ENCODE measurements at regions not wholly inside any gene's neighbourhood (a gene's known extent, or its start where the extent isn't known, plus 50 kb on each side); places are given as distances from the start of the nearest gene placed in this dataset.

GRCh38 chr20:23143986-23144690, 58.0 kb upstream of the CD93 start:
- TF ChIP-seq HNF4G (IDR thresholded peaks at IDR 0.05) (no peak), TAF1 (conservative IDR thresholded peaks at IDR 0.05) (no peak), RXRA (IDR thresholded peaks at IDR 0.05) (no peak), ATF3 (IDR thresholded peaks at IDR 0.05) (no peak), YY1 (IDR thresholded peaks at IDR 0.05) (no peak), REST (IDR thresholded peaks at IDR 0.05) (no peak), FOXA1 (IDR thresholded peaks at IDR 0.05) (no peak), MAX (IDR thresholded peaks at IDR 0.05) (no peak), NR2F2 (IDR thresholded peaks at IDR 0.05) (no peak), EGR1 (IDR thresholded peaks at IDR 0.05; ENCODE audit: low read depth in 2 of 2) (no peak), JUND (IDR thresholded peaks at IDR 0.05) (no peak), RAD21 (IDR thresholded peaks at IDR 0.05) (no peak), CTCF (IDR thresholded peaks at IDR 0.05; ENCODE audit: low read depth, low read length, missing input control) (no peak), HNF4A (conservative IDR thresholded peaks at IDR 0.05) (no peak), GABPA (IDR thresholded peaks at IDR 0.05 in 1 of 2, conservative IDR thresholded peaks at IDR 0.05 in 1 of 2) (no peak), FOXA2 (IDR thresholded peaks at IDR 0.05) (no peak), SP1 (IDR thresholded peaks at IDR 0.05) (no peak)
- TF ChIP-seq, protein P1, sequence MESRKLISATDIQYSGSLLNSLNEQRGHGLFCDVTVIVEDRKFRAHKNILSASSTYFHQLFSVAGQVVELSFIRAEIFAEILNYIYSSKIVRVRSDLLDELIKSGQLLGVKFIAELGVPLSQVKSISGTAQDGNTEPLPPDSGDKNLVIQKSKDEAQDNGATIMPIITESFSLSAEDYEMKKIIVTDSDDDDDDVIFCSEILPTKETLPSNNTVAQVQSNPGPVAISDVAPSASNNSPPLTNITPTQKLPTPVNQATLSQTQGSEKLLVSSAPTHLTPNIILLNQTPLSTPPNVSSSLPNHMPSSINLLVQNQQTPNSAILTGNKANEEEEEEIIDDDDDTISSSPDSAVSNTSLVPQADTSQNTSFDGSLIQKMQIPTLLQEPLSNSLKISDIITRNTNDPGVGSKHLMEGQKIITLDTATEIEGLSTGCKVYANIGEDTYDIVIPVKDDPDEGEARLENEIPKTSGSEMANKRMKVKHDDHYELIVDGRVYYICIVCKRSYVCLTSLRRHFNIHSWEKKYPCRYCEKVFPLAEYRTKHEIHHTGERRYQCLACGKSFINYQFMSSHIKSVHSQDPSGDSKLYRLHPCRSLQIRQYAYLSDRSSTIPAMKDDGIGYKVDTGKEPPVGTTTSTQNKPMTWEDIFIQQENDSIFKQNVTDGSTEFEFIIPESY (IDR thresholded peaks at IDR 0.05), result no peak
- H3K27me3 ChIP-seq (ENCODE audit: control insufficient read depth in 4 of 4, insufficient read depth in 4 of 4, low read length in 3 of 4), result no peaks in the 10 kb centered on the region
- DNase-seq (ENCODE audit: low spot score), result no peak
- peaks cover 0 to 3% (median 2%) of the 10 kb centered on the region in 4 donors for H3K4me1 ChIP-seq (ENCODE audit: control insufficient read depth in 4 of 4, insufficient read depth in 4 of 4, low read length in 3 of 4)
- H3K9me3 ChIP-seq (ENCODE audit: control insufficient read depth in 4 of 4, low read length in 3 of 4), result no peaks in the 10 kb centered on the region
- WGBS, result 94% methylated on average over 8 of the region's 8 CpGs
- no peak overlapping the region for H3K27ac ChIP-seq (ENCODE audit: low read depth in 1 of 2, low read length in 2 of 2)
- no peak overlapping the region for H3K4me3 ChIP-seq (ENCODE audit: low read depth in 1 of 3, low read length in 3 of 3)
- H3K36me3 ChIP-seq (ENCODE audit: control insufficient read depth in 4 of 4, insufficient read depth in 3 of 4, low read depth in 1 of 4, low read length in 3 of 4), result no peaks in the 10 kb centered on the region
- no peak overlapping the region for H3K9ac ChIP-seq (ENCODE audit: low read depth in 1 of 2, low read length in 2 of 2)
